DMS79 (cell line): ENCODE measurements at regions not wholly inside any gene's neighbourhood (a gene's known extent, or its start where the extent isn't known, plus 50 kb on each side); places are given as distances from the start of the nearest gene placed in this dataset.
"Not testable (repeated sequence)": the region's sequence is repeated elsewhere in the genome, so short reads cannot be mapped to it uniquely, and the experiment has no call there.

Experiments used
- DNase-seq: peaks from one replicate; lab custom pipeline; 2025; lab: John Stamatoyannopoulos, UW

GRCh38 chr4:111959222-111959621, 186.0 kb upstream of the FAM241A start:
- DNase-seq: no peak

DNA sequence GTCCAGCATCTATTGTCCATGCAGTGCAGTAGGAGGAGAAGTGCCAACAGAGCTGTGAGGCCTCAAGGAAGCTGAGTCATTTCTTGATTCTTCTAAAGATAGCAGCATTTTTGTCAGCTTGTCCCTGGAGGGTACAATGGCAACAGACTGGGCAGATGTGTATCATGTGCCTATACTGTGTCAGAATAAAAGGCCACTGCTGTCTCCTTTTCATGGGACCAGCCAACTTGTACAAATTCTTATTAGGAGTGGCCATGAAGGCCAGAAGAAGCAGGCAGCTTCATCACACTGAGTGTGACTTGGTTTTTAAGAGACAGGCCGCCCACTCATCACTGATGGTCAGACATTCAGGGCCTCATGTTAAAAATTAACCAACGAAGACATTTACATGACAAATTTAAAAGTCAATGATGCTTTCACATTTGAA, 185.0 kb upstream of the FAM241A start:
- no peak for DNase-seq

DNA sequence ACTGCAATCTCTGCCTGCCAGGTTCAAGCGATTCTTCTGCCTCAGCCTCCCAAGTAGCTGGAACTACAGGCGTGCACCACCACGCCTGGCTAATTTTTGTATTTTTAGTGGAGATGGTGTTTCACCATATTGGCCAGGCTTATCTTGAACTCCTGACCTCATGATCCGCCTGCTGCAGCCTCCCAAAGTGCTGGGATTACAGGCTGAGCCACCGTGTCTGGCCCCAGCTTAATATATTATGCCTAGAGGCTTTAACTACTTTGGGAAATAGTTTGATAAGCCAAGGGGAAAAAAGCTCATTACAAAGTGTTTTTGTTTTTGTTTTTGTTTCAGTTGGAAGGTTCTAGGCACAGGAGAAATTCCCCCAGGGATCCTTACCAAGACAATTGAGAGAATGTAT, 184.2 kb upstream of the FAM241A start:
- not testable (repeated sequence) for DNase-seq

DNA sequence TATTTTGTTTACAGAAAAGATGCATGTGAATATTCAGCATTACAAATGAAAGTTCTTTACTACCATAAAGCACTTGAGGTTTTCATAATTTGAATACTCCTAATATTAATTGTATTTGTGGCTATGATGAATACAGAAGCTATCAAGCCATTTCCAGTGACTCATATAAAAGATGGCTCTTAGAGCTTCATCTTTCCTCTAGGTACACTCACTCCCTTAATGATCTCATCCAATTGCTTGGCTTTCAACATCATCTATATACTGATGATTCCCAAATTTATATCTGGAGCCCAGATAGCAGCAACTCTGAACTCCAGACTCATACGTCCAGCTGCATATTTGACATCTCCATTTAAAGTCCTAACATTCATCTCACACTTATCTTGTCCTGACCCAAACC, 183.4 kb upstream of the FAM241A start:
- DNase-seq: no peak

GRCh38 chr4:111963158-111963700, 182.0 kb upstream of the FAM241A start:
- no peak for DNase-seq

GRCh38 chr4:111977419-111977965, 167.8 kb upstream of the FAM241A start:
- DNase-seq: no peak

GRCh38 chr4:111979921-111980320, 165.3 kb upstream of the FAM241A start:
- DNase-seq: no peak

DNA sequence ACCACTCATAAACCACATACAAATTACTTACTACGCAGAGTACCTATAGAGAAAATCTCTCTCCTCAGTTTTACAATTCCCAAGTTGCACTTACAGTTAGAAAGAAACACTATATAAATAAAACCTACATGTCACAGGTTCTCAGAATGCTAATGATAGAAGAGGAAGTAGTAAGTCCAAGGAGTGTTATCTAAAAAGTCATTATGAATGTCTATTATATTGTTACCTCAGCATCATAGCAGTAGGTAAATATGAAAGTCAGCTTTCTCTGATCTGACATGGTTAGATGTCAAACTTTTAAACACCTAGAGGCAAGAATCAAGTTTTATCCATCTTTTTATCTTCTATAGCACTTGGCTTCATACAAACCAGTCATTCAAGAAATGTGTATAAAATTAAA, 163.2 kb upstream of the FAM241A start:
- no peak for DNase-seq

DNA sequence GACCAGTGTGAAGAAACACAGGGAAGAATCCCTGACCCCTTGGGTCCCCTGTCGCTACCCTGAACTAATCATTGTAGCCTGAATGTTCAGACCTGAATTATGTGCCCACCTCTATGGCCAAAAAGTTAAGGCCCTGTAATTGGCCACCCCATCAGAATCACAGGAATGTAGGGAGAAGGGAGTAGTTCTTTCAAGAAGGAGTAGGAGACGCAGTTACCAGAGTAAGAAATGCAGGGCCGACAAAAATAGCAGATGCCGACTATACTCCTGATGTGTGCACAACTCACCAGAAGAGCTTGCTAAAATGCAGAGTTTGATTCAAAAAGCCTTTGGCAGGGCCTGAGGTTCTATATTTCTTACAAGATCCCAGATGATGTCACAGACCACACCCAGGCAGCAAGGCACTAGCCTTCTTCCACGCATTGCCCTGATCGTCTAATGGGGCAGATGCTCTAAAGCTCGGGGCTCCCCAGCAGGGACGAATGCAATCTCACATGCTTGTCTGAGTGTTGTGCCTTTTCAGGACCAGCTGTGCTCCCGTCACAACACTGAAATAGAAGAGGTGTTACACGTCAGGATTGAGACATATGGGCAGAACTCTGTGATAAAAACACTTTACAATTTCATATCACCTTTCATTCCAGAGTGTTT, 161.0 kb upstream of the FAM241A start:
- no peak for DNase-seq

GRCh38 chr4:111985426-111985825, 159.8 kb upstream of the FAM241A start:
- no peak for DNase-seq

GRCh38 chr4:111986095-111986494, 159.2 kb upstream of the FAM241A start:
- DNase-seq: no peak

- no peak for DNase-seq
Measured at GRCh38 chr4:111988514-111988913, 156.7 kb upstream of the FAM241A start.

DNA sequence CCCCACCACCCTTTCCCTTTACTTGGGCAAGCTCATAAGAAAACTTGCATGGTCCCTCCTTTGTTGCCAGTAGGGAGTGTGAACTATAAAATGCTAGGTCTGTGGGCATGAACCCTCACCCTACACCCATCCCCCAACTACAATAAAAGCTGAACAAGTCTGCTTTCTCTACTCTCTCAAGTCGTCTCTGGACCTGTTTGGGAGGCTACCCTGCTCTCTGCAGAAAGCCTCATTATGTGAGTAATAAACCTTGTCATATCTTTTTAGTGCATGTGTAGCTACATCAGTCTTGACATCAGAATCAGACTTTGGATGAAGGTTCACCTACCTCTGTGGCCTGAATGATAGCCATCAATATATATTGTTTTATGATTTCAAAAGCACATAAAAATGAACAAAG, 155.4 kb upstream of the FAM241A start:
- no peak for DNase-seq

DNA sequence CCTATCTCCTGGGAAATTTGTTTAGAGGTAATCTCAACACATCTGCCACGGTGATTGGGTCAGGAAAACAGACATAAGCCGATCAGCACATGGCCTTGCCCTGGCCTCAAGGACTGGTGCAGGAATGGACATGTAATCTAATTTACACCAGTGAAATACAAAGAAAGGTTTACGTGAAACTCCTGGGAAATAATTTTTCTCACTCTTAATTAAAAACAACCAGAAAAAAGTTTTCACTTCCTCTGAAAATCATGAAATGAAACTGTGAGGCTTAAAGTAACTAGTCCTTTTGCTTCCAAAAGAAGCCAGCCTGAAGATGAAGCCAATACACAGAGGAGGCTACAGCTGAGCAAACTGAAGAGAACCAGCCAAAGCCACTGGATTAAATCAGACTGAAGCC, 154.1 kb upstream of the FAM241A start:
- DNase-seq: no peak

DNA sequence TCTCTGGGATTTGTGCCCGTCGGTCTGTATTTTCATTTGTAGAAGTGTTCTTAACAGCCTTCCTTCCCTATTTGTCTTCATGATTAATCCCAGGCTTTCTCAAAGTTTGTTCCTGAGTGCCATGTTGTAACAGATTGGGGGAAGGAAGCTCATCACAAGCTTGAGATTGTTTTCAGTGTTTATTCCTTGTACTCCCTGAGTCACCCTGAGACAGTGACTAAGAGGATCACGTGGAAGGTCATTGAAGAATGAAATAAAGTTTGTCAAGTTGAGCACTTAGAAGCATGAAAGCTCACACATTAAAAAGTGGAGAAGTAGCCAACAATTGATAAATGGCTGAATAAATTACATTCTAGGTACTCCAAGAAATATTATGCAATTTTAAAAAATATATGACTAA, 153.5 kb upstream of the FAM241A start:
- no peak for DNase-seq

GRCh38 chr4:111992351-111993168, 152.7 kb upstream of the FAM241A start:
- no peak for DNase-seq

DNA sequence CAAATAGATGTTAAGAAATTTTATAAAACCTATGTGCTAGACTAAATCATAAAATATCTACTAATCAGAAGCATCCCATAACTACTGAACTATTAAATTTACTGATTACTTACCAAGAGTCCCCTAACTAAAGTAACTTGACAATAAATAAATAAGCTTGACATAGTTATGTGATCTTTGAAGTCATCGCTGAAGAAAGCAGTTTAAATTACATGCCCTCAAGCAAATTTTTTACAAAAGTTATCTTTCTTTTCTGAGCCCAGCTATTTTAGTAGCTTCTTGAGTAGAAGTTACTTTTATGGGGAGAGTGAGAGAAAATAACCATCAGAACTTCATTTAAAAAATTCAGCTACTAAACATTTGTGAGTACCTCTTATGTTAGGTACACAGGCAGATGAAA, 150.9 kb upstream of the FAM241A start:
- DNase-seq: no peak

GRCh38 chr4:111997785-111998184, 147.5 kb upstream of the FAM241A start:
- no peak for DNase-seq

DNA sequence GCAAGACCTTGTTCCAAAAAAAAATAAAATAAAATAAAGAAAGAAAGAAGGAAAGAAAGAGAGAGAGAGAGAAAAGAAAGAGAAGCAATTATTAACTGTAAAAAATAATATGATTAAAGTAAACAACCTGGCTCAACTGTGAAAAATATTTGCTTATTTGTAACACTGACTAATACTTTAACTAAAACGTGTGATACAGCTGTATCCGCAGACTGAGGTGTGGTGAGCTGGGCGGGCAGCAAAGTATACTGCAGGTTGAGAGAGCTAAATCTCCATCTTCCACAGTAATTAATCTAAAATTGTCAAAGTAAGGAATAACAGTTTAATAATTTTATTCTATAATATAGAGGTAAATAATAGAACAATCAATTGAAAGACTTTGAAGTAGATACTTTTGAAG, 145.5 kb upstream of the FAM241A start:
- no peak for DNase-seq

DNA sequence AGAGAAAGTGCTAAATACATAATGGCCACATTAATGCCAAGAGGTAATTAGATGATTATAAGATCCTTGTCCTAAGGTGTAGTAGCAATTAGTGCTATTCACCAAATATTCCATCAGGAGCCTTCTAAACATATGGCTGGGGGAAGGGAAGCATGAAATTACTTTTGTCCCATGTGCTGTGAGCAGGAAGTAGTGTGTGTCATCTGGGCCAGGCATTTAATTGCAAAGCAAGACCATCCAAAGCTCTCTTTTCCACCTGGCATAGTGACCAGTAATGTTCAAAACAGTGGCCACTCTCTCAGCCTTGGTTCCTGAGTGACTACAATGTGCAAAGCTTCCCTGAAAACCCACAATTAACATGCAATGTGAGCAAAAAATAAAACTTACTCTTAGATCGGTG, 144.2 kb upstream of the FAM241A start:
- no peak for DNase-seq

DNA sequence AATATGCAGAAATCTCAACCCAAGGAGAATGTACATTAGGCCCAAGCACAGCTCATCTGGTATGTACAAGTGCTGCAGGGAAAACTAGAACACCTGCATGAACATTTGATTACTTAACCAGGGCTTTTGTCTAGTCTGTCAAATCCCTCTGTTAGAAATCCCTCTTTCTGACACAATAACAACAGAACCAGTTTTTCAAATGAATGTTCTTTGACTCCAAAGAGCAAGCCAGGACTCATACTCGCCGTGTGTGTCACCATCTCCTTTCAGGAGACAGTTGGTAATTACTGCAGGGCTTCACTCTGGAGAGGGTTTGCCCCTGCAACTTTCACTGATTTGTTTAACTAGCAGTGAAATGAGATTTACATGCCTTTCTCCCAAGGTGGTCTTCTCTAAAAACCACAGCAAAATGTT, 143.0 kb upstream of the FAM241A start:
- no peak for DNase-seq

- DNase-seq: no peak
Measured at GRCh38 chr4:112003231-112003907, 141.9 kb upstream of the FAM241A start.

DNA sequence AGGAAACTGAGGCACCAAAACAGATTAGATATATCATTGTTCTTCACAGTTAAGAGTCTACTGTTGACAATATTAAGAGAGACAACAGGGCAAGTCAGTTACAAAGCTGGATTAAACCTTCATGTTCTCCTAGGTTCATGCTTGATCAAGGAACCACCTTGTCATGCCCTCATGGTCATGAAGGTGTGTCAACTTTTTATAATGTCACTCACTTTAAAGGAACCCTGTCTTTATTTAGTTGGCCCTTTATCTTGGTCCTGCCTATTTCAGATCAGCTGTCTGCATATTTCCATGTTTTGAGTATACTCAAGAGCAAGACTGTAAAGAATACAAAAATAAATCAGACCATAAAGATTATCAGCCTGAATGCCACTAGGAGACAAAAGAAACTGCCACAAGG, 140.2 kb upstream of the FAM241A start:
- no peak for DNase-seq
